ENCODE measurements at regions not wholly inside any gene's neighbourhood (a gene's known extent, or its start where the extent isn't known, plus 50 kb on each side); places are given as distances from the start of the nearest gene placed in this dataset.

GRCh38 chr3:27935492-27935891 is 213.4 kb upstream of the EOMES start:
- no peak overlapping the region for H3K27ac ChIP-seq (ENCODE audit: insufficient read depth, low read depth, low read length)
- H3K79me2 ChIP-seq (ENCODE audit: control insufficient read depth, insufficient read depth, low read length), result no peaks in the 10 kb centered on the region
- dilution Hi-C loops (cut with MboI; ENCODE audit: extremely low pct_ligation_motif_present, low sequenced_read_pairs), result no loop called here
- H4K20me1 ChIP-seq (replicated peaks; ENCODE audit: control insufficient read depth, extremely low read depth, insufficient read depth, low read length), result no peaks in the 10 kb centered on the region
- no peaks in the 10 kb centered on the region for H3K27me3 ChIP-seq (ENCODE audit: control insufficient read depth in 2 of 2, insufficient read depth in 2 of 2, low read length in 2 of 2)
- DNase-seq (ENCODE audit: low read depth, low spot score) (no peak), FAIRE-seq (no peak)
- no peak for TF ChIP-seq CTCF (IDR thresholded peaks at IDR 0.05; ENCODE audit: extremely low read depth in 1 of 2, insufficient read depth in 1 of 2, low read depth in 1 of 2, low read length in 2 of 2)
- TF ChIP-seq POLR2A (IDR thresholded peaks at IDR 0.05; ENCODE audit: low read depth, low read length), result no peak
- no peak for TF ChIP-seq GATA2 (IDR thresholded peaks at IDR 0.05; ENCODE audit: insufficient read depth, insufficient read length, low read depth, low read length)
- TF ChIP-seq JUN (IDR thresholded peaks at IDR 0.05; ENCODE audit: borderline replicate concordance, insufficient read depth, insufficient read length, low read depth), result no peak
- TF ChIP-seq POLR2AphosphoS5 (IDR thresholded peaks at IDR 0.05; ENCODE audit: insufficient read depth, low read depth, low read length), result no peak
- no peak for TF ChIP-seq MAX (IDR thresholded peaks at IDR 0.05; ENCODE audit: insufficient read depth, insufficient read length)
- TF ChIP-seq FOS (IDR thresholded peaks at IDR 0.05; ENCODE audit: borderline replicate concordance, insufficient read depth, low read length), result no peak
- no peak for TF ChIP-seq MYC (IDR thresholded peaks at IDR 0.05; ENCODE audit: low read depth, low read length)
- no peak for TF ChIP-seq EZH2 (IDR thresholded peaks at IDR 0.05; ENCODE audit: borderline replicate concordance, low read depth, low read length, severe bottlenecking)
- no peaks in the 10 kb centered on the region for H3K9me1 ChIP-seq (replicated peaks; ENCODE audit: control insufficient read depth, extremely low read depth, insufficient read depth, low read length)
- BruUV-seq (replicated peaks), result no TSS peak
- ChIA-PET CTCF (interaction anchor here (0.9 kb wide), 1 partner anchor 9 kb away, joined by 3 read pairs; no protein-coding TSS in a partner anchor), POLR2A (no interaction called here)
- no peaks in the 10 kb centered on the region for H3K9me3 ChIP-seq (replicated peaks; ENCODE audit: control insufficient read depth, insufficient read depth, low read length)
- H3K36me3 ChIP-seq (ENCODE audit: control insufficient read depth in 2 of 2, extremely low read depth in 1 of 2, insufficient read depth in 2 of 2, low read length in 2 of 2), result no peaks in the 10 kb centered on the region
- intact Hi-C loops (cut with micrococcal nuclease), result no loop called here
- H3K4me3 ChIP-seq (replicated peaks in 1 of 3; ENCODE audit: insufficient read depth in 1 of 3, low read depth in 1 of 3, low read length in 3 of 3), result no peak overlapping the region
- H3K4me2 ChIP-seq (ENCODE audit: insufficient read depth, low read length), result no peak overlapping the region
- H2AFZ ChIP-seq (ENCODE audit: low read depth, low read length), result no peak overlapping the region
- H3K4me1 ChIP-seq (ENCODE audit: control insufficient read depth, extremely low read depth, insufficient read depth, low read length), result no peaks in the 10 kb centered on the region
- H3K9ac ChIP-seq (replicated peaks; ENCODE audit: extremely low read depth, insufficient read depth, low read length), result no peak overlapping the region
